ENCODE measurements at regions not wholly inside any gene's neighbourhood (a gene's known extent, or its start where the extent isn't known, plus 50 kb on each side); places are given as distances from the start of the nearest gene placed in this dataset.

DNA sequence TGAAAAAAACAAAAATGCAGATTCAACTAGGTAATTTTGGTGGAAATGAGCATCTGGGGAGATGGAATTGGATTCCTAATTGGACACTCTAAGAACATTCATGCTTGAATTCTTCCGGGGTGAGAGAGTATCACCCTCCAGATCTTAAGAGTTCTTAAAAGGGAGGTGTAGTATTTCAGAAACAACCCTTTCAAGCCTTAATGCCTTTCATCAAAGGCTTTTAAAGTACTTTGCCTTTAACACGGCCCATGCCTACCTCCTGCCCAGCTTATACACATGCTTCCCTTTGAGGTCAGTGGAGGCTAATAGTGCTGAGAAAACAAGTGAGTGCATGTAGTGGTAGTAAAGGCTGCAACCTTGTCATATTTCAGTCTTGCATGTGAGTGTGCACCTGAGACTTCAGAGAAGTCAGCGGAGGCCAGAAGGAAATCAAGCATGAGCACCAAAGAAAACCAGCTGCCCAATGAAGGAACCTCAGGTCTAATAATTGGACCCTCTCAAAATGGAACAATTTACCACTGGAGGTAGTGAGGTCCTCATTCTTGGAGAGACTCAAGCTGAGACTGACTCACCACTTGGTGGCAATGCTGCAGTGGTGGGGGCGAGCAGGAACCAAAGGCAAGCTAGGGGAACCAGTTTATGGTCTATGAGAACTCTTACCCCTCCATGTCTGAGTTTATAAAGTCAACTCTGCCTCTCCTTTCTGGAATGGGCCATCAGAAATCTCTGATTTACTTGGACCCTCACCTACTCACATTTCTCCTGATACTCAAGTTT, 98.4 kb upstream of the GDNF start:
- H3K4me2 ChIP-seq (ENCODE audit: low read length) = no peak overlapping the region
- TF ChIP-seq EZH2 (IDR thresholded peaks at IDR 0.05; ENCODE audit: borderline replicate concordance, low read length) = no peak
- TF ChIP-seq, protein P1, sequence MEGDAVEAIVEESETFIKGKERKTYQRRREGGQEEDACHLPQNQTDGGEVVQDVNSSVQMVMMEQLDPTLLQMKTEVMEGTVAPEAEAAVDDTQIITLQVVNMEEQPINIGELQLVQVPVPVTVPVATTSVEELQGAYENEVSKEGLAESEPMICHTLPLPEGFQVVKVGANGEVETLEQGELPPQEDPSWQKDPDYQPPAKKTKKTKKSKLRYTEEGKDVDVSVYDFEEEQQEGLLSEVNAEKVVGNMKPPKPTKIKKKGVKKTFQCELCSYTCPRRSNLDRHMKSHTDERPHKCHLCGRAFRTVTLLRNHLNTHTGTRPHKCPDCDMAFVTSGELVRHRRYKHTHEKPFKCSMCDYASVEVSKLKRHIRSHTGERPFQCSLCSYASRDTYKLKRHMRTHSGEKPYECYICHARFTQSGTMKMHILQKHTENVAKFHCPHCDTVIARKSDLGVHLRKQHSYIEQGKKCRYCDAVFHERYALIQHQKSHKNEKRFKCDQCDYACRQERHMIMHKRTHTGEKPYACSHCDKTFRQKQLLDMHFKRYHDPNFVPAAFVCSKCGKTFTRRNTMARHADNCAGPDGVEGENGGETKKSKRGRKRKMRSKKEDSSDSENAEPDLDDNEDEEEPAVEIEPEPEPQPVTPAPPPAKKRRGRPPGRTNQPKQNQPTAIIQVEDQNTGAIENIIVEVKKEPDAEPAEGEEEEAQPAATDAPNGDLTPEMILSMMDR (IDR thresholded peaks at IDR 0.05; ENCODE audit: low read length) = no peak
- H3K36me3 ChIP-seq (ENCODE audit: insufficient read depth, low read length) = no peaks in the 10 kb centered on the region
- H3K9me2 ChIP-seq (ENCODE audit: low read depth, low read length) = no peaks in the 10 kb centered on the region
- H3K27me3 ChIP-seq (ENCODE audit: insufficient read depth, low read length) = no peaks in the 10 kb centered on the region
- no peaks in the 10 kb centered on the region for H3K4me1 ChIP-seq (ENCODE audit: insufficient read depth, low read length, severe bottlenecking)
- H3K79me2 ChIP-seq (ENCODE audit: insufficient read depth, low read length) = no peaks in the 10 kb centered on the region
- H3K4me3 ChIP-seq (ENCODE audit: low read depth, low read length, poor library complexity, severe bottlenecking) = no peak overlapping the region
- H3K9me3 ChIP-seq (ENCODE audit: low read length) = no peaks in the 10 kb centered on the region
- no peaks in the 10 kb centered on the region for H3F3A ChIP-seq (ENCODE audit: insufficient read depth, low read length)
- no peaks in the 10 kb centered on the region for H4K20me1 ChIP-seq (ENCODE audit: insufficient read depth, low read length)
- H3K27ac ChIP-seq (ENCODE audit: low read depth, low read length, poor library complexity, severe bottlenecking) = no peak overlapping the region
- H3K9ac ChIP-seq (ENCODE audit: low read length) = no peak overlapping the region
- H2AFZ ChIP-seq (ENCODE audit: low read length) = no peak overlapping the region

GRCh38 chr5:37936091-37936490, 96.2 kb upstream of the GDNF start:
- H2AFZ ChIP-seq (ENCODE audit: low read length) = no peak overlapping the region
- TF ChIP-seq, protein P1 (IDR thresholded peaks at IDR 0.05; ENCODE audit: low read length) = no peak
- TF ChIP-seq EZH2 (IDR thresholded peaks at IDR 0.05; ENCODE audit: borderline replicate concordance, low read length) = no peak
- H3K27me3 ChIP-seq (ENCODE audit: insufficient read depth, low read length) = no peaks in the 10 kb centered on the region
- no peaks in the 10 kb centered on the region for H3K9me3 ChIP-seq (ENCODE audit: low read length)
- H3K4me2 ChIP-seq (ENCODE audit: low read length) = no peak overlapping the region
- no peaks in the 10 kb centered on the region for H3K79me2 ChIP-seq (ENCODE audit: insufficient read depth, low read length)
- no peaks in the 10 kb centered on the region for H4K20me1 ChIP-seq (ENCODE audit: insufficient read depth, low read length)
- H3K36me3 ChIP-seq (ENCODE audit: insufficient read depth, low read length) = no peaks in the 10 kb centered on the region
- H3K27ac ChIP-seq (ENCODE audit: low read depth, low read length, poor library complexity, severe bottlenecking) = no peak overlapping the region
- H3K9ac ChIP-seq (ENCODE audit: low read length) = no peak overlapping the region
- no peaks in the 10 kb centered on the region for H3K9me2 ChIP-seq (ENCODE audit: low read depth, low read length)
- no peaks in the 10 kb centered on the region for H3F3A ChIP-seq (ENCODE audit: insufficient read depth, low read length)
- H3K4me3 ChIP-seq (ENCODE audit: low read depth, low read length, poor library complexity, severe bottlenecking) = no peak overlapping the region
- no peaks in the 10 kb centered on the region for H3K4me1 ChIP-seq (ENCODE audit: insufficient read depth, low read length, severe bottlenecking)

- Histone ChIP-seq H3K4me3 (ENCODE audit: low read depth, low read length, poor library complexity, severe bottlenecking) (no peak overlapping the region), H3K9me3 (ENCODE audit: low read length) (no peaks in the 10 kb centered on the region), H3K4me2 (ENCODE audit: low read length) (no peak overlapping the region), H3K27ac (ENCODE audit: low read depth, low read length, poor library complexity, severe bottlenecking) (no peak overlapping the region), H2AFZ (ENCODE audit: low read length) (no peak overlapping the region), H3K9me2 (ENCODE audit: low read depth, low read length) (no peaks in the 10 kb centered on the region), H4K20me1 (ENCODE audit: insufficient read depth, low read length) (no peaks in the 10 kb centered on the region), H3K4me1 (ENCODE audit: insufficient read depth, low read length, severe bottlenecking) (no peaks in the 10 kb centered on the region), H3K79me2 (ENCODE audit: insufficient read depth, low read length) (no peaks in the 10 kb centered on the region), H3K27me3 (ENCODE audit: insufficient read depth, low read length) (no peaks in the 10 kb centered on the region), H3K9ac (ENCODE audit: low read length) (no peak overlapping the region), H3F3A (ENCODE audit: insufficient read depth, low read length) (no peaks in the 10 kb centered on the region), H3K36me3 (ENCODE audit: insufficient read depth, low read length) (no peaks in the 10 kb centered on the region)
- TF ChIP-seq, protein P1 (IDR thresholded peaks at IDR 0.05; ENCODE audit: low read length) = no peak
- no peak for TF ChIP-seq EZH2 (IDR thresholded peaks at IDR 0.05; ENCODE audit: borderline replicate concordance, low read length)
Measured at GRCh38 chr5:37933576-37933975, 93.7 kb upstream of the GDNF start.
